Psoas muscle (tissue), 7 donors: ENCODE measurements at regions not wholly inside any gene's neighbourhood (a gene's known extent, or its start where the extent isn't known, plus 50 kb on each side); places are given as distances from the start of the nearest gene placed in this dataset.

Source experiments
- ATAC-seq, 4 donors: fragments of 200-7000 bp; cut with Tn5 transposase; one replicate each; pipeline ENCODE4 v1.9.1; 2020; ENCODE audit warnings: moderate library complexity in 3 of 4, mild to moderate bottlenecking in 2 of 4
- DNase-seq, 2 donors: peaks; one replicate each; pipeline ENCODE4 v3.0.0-alpha.2; 2020
- H3K27ac ChIP-seq: fragments of 200-600 bp; one replicate; pipeline ENCODE4 v1.8.0; 2022
- H3K27me3 ChIP-seq, 3 donors: fragments of 200-600 bp in 1 of 3; one replicate each; pipeline versions ENCODE4 v1.6.1 to v1.8.0; 2013 to 2022; ENCODE audit warnings: low read length in 2 of 3, mild to moderate bottlenecking in 2 of 3, moderate library complexity in 1 of 3; ENCODE audit not compliant: insufficient read depth in 3 of 3
- H3K36me3 ChIP-seq, 2 donors: fragments of 200-600 bp in 1 of 2; one replicate each; pipeline versions ENCODE4 v1.6.1 to v1.8.0; 2013 to 2022; ENCODE audit warnings: low read depth in 1 of 2, mild to moderate bottlenecking in 1 of 2, moderate library complexity in 1 of 2; ENCODE audit not compliant: insufficient read depth in 1 of 2
- H3K4me1 ChIP-seq: fragments of 200-600 bp; one replicate; pipeline ENCODE4 v1.8.0; 2022
- H3K4me3 ChIP-seq: fragments of 200-600 bp; one replicate; pipeline ENCODE4 v1.8.0; 2022; ENCODE audit warnings: mild to moderate bottlenecking
- H3K9me3 ChIP-seq: fragments of 200-600 bp; one replicate; pipeline ENCODE4 v1.8.0; 2022
- CTCF ChIP-seq: fragments of 200-600 bp; IDR thresholded peaks from one replicate; pipeline ENCODE4 v1.8.0; 2022; ENCODE audit warnings: antibody characterized with exemption
- WGBS, 3 donors: extraction: QIAGEN DNeasy Blood & Tissue Kit; methylation state at CpG; one replicate each; pipeline versions ENCODE4 v1.1.6 to v1.1.7; 2013; 5-methylcytosine and 5-hydroxymethylcytosine counted together
- intact Hi-C, 2 donors: fragments of 100-400 bp; cut with DNase I; formaldehyde crosslinking; loops; one replicate each; pipeline versions ENCODE4 v1.11.0 to v1.14.2; 2022
- donor health status: healthy with polysubstance abuse.
- donor health status: DM: no; HTN: no; CAD: no; lungs with moderate emphysema.
- donor health status: Bipolar disorder and iron deficiency.
- donor health status: healthy.
- donor health status: DM: yes; HTN: yes; CAD: no.
- donor health status: DM: no; HTN: no; CAD: no.
- donor health status: DM: yes; HTN: yes; CAD: no.

GRCh38 chr2:117406443-117406842 is 408.0 kb upstream of the DDX18 start:
- Histone ChIP-seq H3K27me3 (no peaks in the 10 kb centered on the region), H3K4me1 (no peaks in the 10 kb centered on the region), H3K9me3 (no peaks in the 10 kb centered on the region), H3K4me3 (no peak overlapping the region), H3K36me3 (no peaks in the 10 kb centered on the region), H3K27ac (no peak overlapping the region)
- no peak for DNase-seq
- 91 to 100% (median 100%) methylated on average over 1 of the region's 1 CpG for WGBS, 3 donors
- no peak for TF ChIP-seq CTCF
- ATAC-seq: no peak
- intact Hi-C loops: no loop called here

- intact Hi-C loops: no loop called here
- no peak for ATAC-seq
- 77 to 91% (median 77%) methylated on average over 4 of the region's 4 CpGs for WGBS, 3 donors
These were observed 406.7 kb upstream of the DDX18 start for GRCh38 chr2:117407746-117408145.

GRCh38 chr2:117409443-117409842 is 405.0 kb upstream of the DDX18 start:
- peaks cover 0 to 3% (median 0%) of the 10 kb centered on the region in 3 donors for H3K27me3 ChIP-seq
- H3K4me1 ChIP-seq: no peaks in the 10 kb centered on the region
- TF ChIP-seq CTCF: no peak
- H3K9me3 ChIP-seq: no peaks in the 10 kb centered on the region
- no peaks in the 10 kb centered on the region for H3K36me3 ChIP-seq
- no peak overlapping the region for H3K27ac ChIP-seq
- WGBS, 3 donors: 84 to 91% (median 87%) methylated on average over 4 of the region's 4 CpGs
- intact Hi-C loops: no loop called here
- H3K4me3 ChIP-seq: no peak overlapping the region
- DNase-seq (no peak), ATAC-seq (no peak)

More at GRCh38 chr2:117407746-117408145, 406.7 kb upstream of the DDX18 start:
- TF ChIP-seq CTCF: no peak
- Histone ChIP-seq H3K4me1 (no peaks in the 10 kb centered on the region), H3K36me3 (no peaks in the 10 kb centered on the region), H3K9me3 (no peaks in the 10 kb centered on the region), H3K4me3 (no peak overlapping the region), H3K27ac (no peak overlapping the region), H3K27me3 (peaks cover 0 to 3% (median 0%) of the 10 kb centered on the region in 3 donors)
- DNase-seq: no peak

- DNase-seq (no peak), ATAC-seq (no peak)
- no peaks in the 10 kb centered on the region for H3K4me1 ChIP-seq
- no peak overlapping the region for H3K27ac ChIP-seq
- intact Hi-C loops: no loop called here
- H3K4me3 ChIP-seq: no peak overlapping the region
- H3K36me3 ChIP-seq: no peaks in the 10 kb centered on the region
- TF ChIP-seq CTCF: no peak
- 55 to 56% (median 56%) methylated on average over 4 of the region's 4 CpGs for WGBS, 3 donors
- no peaks in the 10 kb centered on the region for H3K9me3 ChIP-seq
- H3K27me3 ChIP-seq: peaks cover 0 to 3% (median 0%) of the 10 kb centered on the region in 3 donors
These were observed 402.5 kb upstream of the DDX18 start for GRCh38 chr2:117411983-117412382.

- Histone ChIP-seq H3K4me1 (no peaks in the 10 kb centered on the region), H3K27ac (no peak overlapping the region), H3K36me3 (no peaks in the 10 kb centered on the region), H3K4me3 (no peak overlapping the region), H3K27me3 (no peaks in the 10 kb centered on the region), H3K9me3 (no peaks in the 10 kb centered on the region)
- 66 to 73% (median 73%) methylated on average over 4 of the region's 4 CpGs for WGBS, 3 donors
- no peak for TF ChIP-seq CTCF
- intact Hi-C loops: no loop called here
- no peak for ATAC-seq
- no peak for DNase-seq
These were observed 381.7 kb upstream of the DDX18 start for GRCh38 chr2:117432746-117433145.
